H1 (cell line): ENCODE measurements at regions not wholly inside any gene's neighbourhood (a gene's known extent, or its start where the extent isn't known, plus 50 kb on each side); places are given as distances from the start of the nearest gene placed in this dataset.

Source experiments
- CTCF ChIA-PET: fragments of 300-600 bp; sonication (Branson Sonifier 250); formaldehyde crosslinking; loops from one replicate; lab custom pipeline; 2021; ENCODE audit not compliant: partially characterized antibody; lab: Charles Lee
- POLR2A ChIA-PET: fragments of 300-600 bp; sonication (Branson Sonifier 250); formaldehyde crosslinking; loops from one replicate; lab custom pipeline; 2021; ENCODE audit warnings: inconsistent platforms; ENCODE audit not compliant: partially characterized antibody; lab: Charles Lee
- DNase-seq, 2 experiments: peaks; one replicate each; pipeline versions ENCODE4 v3.0.0 to v3.0.0-alpha.2; 2010 to 2022; ENCODE audit warnings: low spot score in 2 of 2, low read depth in 1 of 2, mixed read lengths in 1 of 2
- FAIRE-seq: peaks from 2 replicates; lab custom pipeline; 2011; peaks lifted over from hg19 to GRCh38; lab: Jason Lieb, UNC
- H2AFZ ChIP-seq: 2 replicates; pipeline ENCODE4 v1.8.1; 2012; ENCODE audit warnings: low read length, inconsistent platforms
- H2AK5ac ChIP-seq: 2 replicates; pipeline ENCODE4 v1.6.1; 2013; ENCODE audit warnings: low read depth, low read length
- H2BK120ac ChIP-seq: replicated peaks from 2 replicates; pipeline ENCODE3; 2013; ENCODE audit warnings: low read depth, low read length, inconsistent platforms
- H2BK12ac ChIP-seq: 2 replicates; pipeline ENCODE4 v1.6.1; 2013; ENCODE audit warnings: low read depth, low read length
- H2BK15ac ChIP-seq: 2 replicates; pipeline ENCODE4 v1.6.1; 2013; ENCODE audit warnings: low read length
- H2BK20ac ChIP-seq: 2 replicates; pipeline ENCODE4 v1.6.1; 2013; ENCODE audit warnings: low read length
- H2BK5ac ChIP-seq: 2 replicates; pipeline ENCODE4 v1.6.1; 2013; ENCODE audit warnings: low read depth, low read length
- H3K14ac ChIP-seq: 2 replicates; pipeline ENCODE4 v1.6.1; 2013; ENCODE audit warnings: inconsistent platforms; ENCODE audit not compliant: insufficient read length
- H3K18ac ChIP-seq: 2 replicates; pipeline ENCODE4 v1.6.1; 2013; ENCODE audit warnings: low read length; ENCODE audit errors: extremely low read depth
- H3K23ac ChIP-seq: 2 replicates; pipeline ENCODE4 v1.6.1; 2013; ENCODE audit warnings: inconsistent platforms; ENCODE audit not compliant: insufficient read length
- H3K23me2 ChIP-seq: 2 replicates; pipeline ENCODE4 v1.6.1; 2013; ENCODE audit warnings: low read depth, low read length
- H3K27ac ChIP-seq: 2 replicates; pipeline ENCODE4 v1.6.1; 2011; ENCODE audit warnings: low read depth, low read length, inconsistent platforms
- H3K27me3 ChIP-seq, 4 experiments: replicated peaks in 1 of 4; 1 replicate in 1 of 4; 2 replicates in 3 of 4; pipeline versions ENCODE4 v1.6.1 to v1.8.1; 2011 to 2013; ENCODE audit warnings: low read length in 3 of 4, mild to moderate bottlenecking in 3 of 4, inconsistent platforms in 2 of 4, mixed read lengths in 2 of 4, moderate library complexity in 1 of 4; ENCODE audit not compliant: control insufficient read depth in 3 of 4, insufficient read depth in 3 of 4; ENCODE audit errors: extremely low read depth in 1 of 4
- H3K36me3 ChIP-seq, 4 experiments: 2 replicates each; pipeline versions ENCODE4 v1.6.1 to v1.8.1; 2011 to 2013; ENCODE audit warnings: mild to moderate bottlenecking in 4 of 4, low read length in 3 of 4, moderate library complexity in 2 of 4, control low read depth in 1 of 4, inconsistent platforms in 1 of 4; ENCODE audit not compliant: insufficient read depth in 4 of 4, control insufficient read depth in 2 of 4
- H3K4ac ChIP-seq: replicated peaks from 2 replicates; pipeline ENCODE3; 2013; ENCODE audit warnings: low read length, low read depth, mixed read lengths, inconsistent platforms; ENCODE audit not compliant: insufficient read length
- H3K4me1 ChIP-seq, 4 experiments: replicated peaks in 1 of 4; 1 replicate in 1 of 4; 2 replicates in 3 of 4; pipeline versions ENCODE4 v1.6.1 to v1.8.1; 2011 to 2013; ENCODE audit warnings: low read length in 3 of 4, inconsistent platforms in 2 of 4, mixed read lengths in 1 of 4; ENCODE audit not compliant: insufficient read depth in 4 of 4, control insufficient read depth in 3 of 4
- H3K4me2 ChIP-seq, 2 experiments: 2 replicates each; pipeline versions ENCODE4 v1.6.1 to v1.8.1; 2011 to 2013; ENCODE audit warnings: low read depth in 2 of 2, low read length in 2 of 2, control low read depth in 1 of 2, inconsistent platforms in 1 of 2, mild to moderate bottlenecking in 1 of 2; ENCODE audit not compliant: insufficient read depth in 1 of 2
- H3K4me3 ChIP-seq, 4 experiments: fragments of 200-600, 300-600 bp in 1 of 4; sonication (generic), shearing (Covaris generic), sonication (Bioruptor Twin) in 1 of 4; 2 replicates each; pipeline versions ENCODE4 v1.5.1 to v1.8.1; 2011 to 2016; ENCODE audit warnings: low read length in 4 of 4, low read depth in 3 of 4, control low read depth in 2 of 4, inconsistent platforms in 2 of 4, mild to moderate bottlenecking in 2 of 4, mixed read lengths in 1 of 4, moderate library complexity in 1 of 4; ENCODE audit not compliant: insufficient read depth in 2 of 4; ENCODE audit errors: extremely low read depth in 1 of 4
- H3K56ac ChIP-seq: replicated peaks from 2 replicates; pipeline ENCODE3; 2013; ENCODE audit warnings: low read depth, mild to moderate bottlenecking, mixed read lengths, low read length, inconsistent platforms; ENCODE audit not compliant: insufficient read length
- H3K79me1 ChIP-seq: 2 replicates; pipeline ENCODE4 v1.6.1; 2013; ENCODE audit warnings: low read depth, low read length, control low read depth
- H3K79me2 ChIP-seq, 2 experiments: 2 replicates each; pipeline versions ENCODE4 v1.6.1 to v1.8.1; 2012 to 2013; ENCODE audit warnings: low read length in 2 of 2, mild to moderate bottlenecking in 2 of 2, inconsistent platforms in 1 of 2; ENCODE audit not compliant: insufficient read depth in 2 of 2, control insufficient read depth in 1 of 2
- H3K9ac ChIP-seq, 4 experiments: replicated peaks in 1 of 4; 1 replicate in 1 of 4; 2 replicates in 3 of 4; pipeline versions ENCODE4 v1.6.1 to v1.8.1; 2011 to 2013; ENCODE audit warnings: low read depth in 3 of 4, low read length in 3 of 4, control low read depth in 2 of 4, mild to moderate bottlenecking in 2 of 4, moderate library complexity in 2 of 4, inconsistent platforms in 1 of 4; ENCODE audit errors: extremely low read depth in 1 of 4
- H3K9me3 ChIP-seq, 2 experiments: 2 replicates each; pipeline versions ENCODE4 v1.6.1 to v1.8.1; 2012 to 2013; ENCODE audit warnings: mild to moderate bottlenecking in 2 of 2, moderate library complexity in 2 of 2, control low read depth in 1 of 2, inconsistent platforms in 1 of 2, low read depth in 1 of 2, low read length in 1 of 2, mixed read lengths in 1 of 2; ENCODE audit not compliant: insufficient read depth in 2 of 2
- H4K20me1 ChIP-seq, 2 experiments: replicated peaks in 1 of 2; 2 replicates each; pipeline versions ENCODE3 to v1.8.1; 2011 to 2013; ENCODE audit warnings: inconsistent platforms in 2 of 2, low read length in 2 of 2, mild to moderate bottlenecking in 1 of 2; ENCODE audit not compliant: insufficient read depth in 2 of 2, control insufficient read depth in 1 of 2
- H4K5ac ChIP-seq: 2 replicates; pipeline ENCODE4 v1.6.1; 2013; ENCODE audit warnings: low read length, low read depth, mixed read lengths, inconsistent platforms; ENCODE audit not compliant: insufficient read length
- H4K8ac ChIP-seq: 2 replicates; pipeline ENCODE4 v1.8.0; 2013; ENCODE audit warnings: mild to moderate bottlenecking, moderate library complexity, low read length, inconsistent platforms; ENCODE audit not compliant: insufficient read depth; ENCODE audit errors: extremely low read depth
- H4K91ac ChIP-seq: replicated peaks from 2 replicates; pipeline ENCODE3; 2013; ENCODE audit warnings: low read length, mixed read lengths, inconsistent platforms; ENCODE audit not compliant: insufficient read length
- CBX8 ChIP-seq: fragments of 300-800, 300-1000 bp; sonication (generic); IDR thresholded peaks from 2 replicates; pipeline ENCODE4 v1.7.1; 2016; ENCODE audit warnings: low read depth, low read length, borderline replicate concordance
- EP300 ChIP-seq, 2 experiments: IDR thresholded peaks; 1 replicate in 1 of 2; 2 replicates in 1 of 2; pipeline ENCODE4 v1.6.1; 2011 to 2012; ENCODE audit warnings: low read depth in 2 of 2, low read length in 2 of 2, mild to moderate bottlenecking in 2 of 2, borderline replicate concordance in 1 of 2, inconsistent platforms in 1 of 2, moderate library complexity in 1 of 2
- KDM5A ChIP-seq: fragments of 200-600 bp; IDR thresholded peaks from 2 replicates; pipeline ENCODE4 v1.7.1; 2012; ENCODE audit warnings: mild to moderate bottlenecking, low read length, inconsistent platforms, mixed read lengths
- SAP30 ChIP-seq: fragments of 300-600 bp; sonication (generic); IDR thresholded peaks from 2 replicates; pipeline ENCODE4 v1.7.1; 2012; ENCODE audit warnings: low read length, moderate library complexity, mild to moderate bottlenecking, inconsistent platforms; ENCODE audit not compliant: insufficient read depth, insufficient replicate concordance
- SIN3A ChIP-seq, 2 experiments: IDR thresholded peaks in 1 of 2; conservative IDR thresholded peaks in 1 of 2; 2 replicates each; pipeline ENCODE4 v1.6.1; 2011 to 2012; ENCODE audit warnings: low read length in 2 of 2, improper control_type of control experiment in 1 of 2, low read depth in 1 of 2, mild to moderate bottlenecking in 1 of 2
- SIRT6 ChIP-seq: IDR thresholded peaks from one replicate; pipeline ENCODE4 v1.7.1; 2012; ENCODE audit warnings: low read length, inconsistent platforms
- SUZ12 ChIP-seq: fragments of 200-600 bp; sonication (generic); IDR thresholded peaks from 2 replicates; pipeline ENCODE4 v1.6.1; 2012; ENCODE audit warnings: mild to moderate bottlenecking, inconsistent platforms, low read length, moderate library complexity, mixed read lengths
- TAF7 ChIP-seq: optimal IDR thresholded peaks from 2 replicates; pipeline ENCODE3; 2011; ENCODE audit warnings: low read depth, mild to moderate bottlenecking, inconsistent platforms, low read length, moderate library complexity, borderline replicate concordance
- TBP ChIP-seq: IDR thresholded peaks from 2 replicates; pipeline ENCODE4 v1.6.1; 2011; ENCODE audit warnings: low read depth, low read length, improper control_type of control experiment
- TCF12 ChIP-seq: IDR thresholded peaks from 2 replicates; pipeline ENCODE4 v1.6.1; 2011; ENCODE audit warnings: low read depth, mild to moderate bottlenecking, low read length
- WGBS, 2 experiments: shearing (Covaris generic) in 1 of 2; methylation state at CpG; one replicate each; pipeline versions ENCODE4 v1.1.6 to v1.1.7; 2013 to 2015; ENCODE audit warnings: low lambda C conversion rate in 2 of 2, mixed read lengths in 2 of 2, inconsistent platforms in 1 of 2, low coverage in 1 of 2, missing lambda C conversion rate in 1 of 2; ENCODE audit not compliant: insufficient replicate concordance in 2 of 2, insufficient coverage in 1 of 2, insufficient read length in 1 of 2; ENCODE audit errors: extremely low coverage in 1 of 2, missing lambda C conversion rate in 1 of 2; 5-methylcytosine and 5-hydroxymethylcytosine counted together
- TF ChIP-seq, protein P1 (sequence below): IDR thresholded peaks from 2 replicates; pipeline ENCODE4 v1.6.1; 2011; ENCODE audit warnings: low read length, improper control_type of control experiment

DNA sequence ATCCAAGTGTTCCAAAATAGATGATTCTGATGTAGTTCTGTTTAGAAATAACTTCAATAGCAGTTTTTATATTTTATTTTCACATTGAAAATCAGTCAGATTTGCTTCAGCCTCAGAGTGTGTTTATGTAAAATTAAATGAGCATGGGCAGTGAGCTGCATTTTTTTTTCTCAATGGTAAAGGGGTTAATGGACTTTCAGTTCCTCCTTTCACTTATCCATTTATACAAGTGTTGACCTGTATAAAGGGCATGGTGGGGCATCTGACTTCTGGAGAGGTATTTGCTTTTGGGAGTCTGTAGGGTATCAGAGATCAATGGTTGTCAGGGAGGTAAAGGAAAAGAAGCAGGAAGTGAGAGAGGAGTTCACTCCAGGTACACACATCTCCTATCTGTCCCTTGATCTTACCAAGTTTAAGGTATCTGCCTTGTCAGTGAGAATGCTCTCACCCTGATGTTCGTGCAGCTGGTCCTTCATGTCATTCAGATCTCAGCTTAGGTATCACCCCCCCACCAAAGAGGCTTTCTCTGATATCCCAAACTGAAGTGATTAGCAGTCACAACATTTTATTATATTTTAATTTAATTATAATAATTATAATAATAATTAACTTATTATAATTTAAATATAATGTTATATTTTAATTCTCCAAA, 181.6 kb upstream of the LMNTD1 start:
- Histone ChIP-seq H2AFZ (no peak overlapping the region), H2BK20ac (no peak overlapping the region), H2BK5ac (no peak overlapping the region), H3K14ac (no peak overlapping the region), H4K5ac (no peak overlapping the region), H3K4me1 (peaks cover 0 to 6% (median 0%) of the 10 kb centered on the region in 4 experiments; a peak in 1 of 7 replicates), H3K56ac (no peak overlapping the region), H3K23me2 (0 out of 2 replicates have a peak, but pooled peaks cover 2% of the 10 kb centered on the region), H3K79me2 (no peaks in the 10 kb centered on the region), H2BK15ac (no peak overlapping the region), H3K18ac (no peak overlapping the region), H4K8ac (no peak overlapping the region), H3K27ac (no peak overlapping the region), H2BK120ac (no peak overlapping the region), H3K23ac (no peak overlapping the region), H3K27me3 (no peaks in the 10 kb centered on the region), H3K4me3 (no peak overlapping the region), H4K20me1 (no peaks in the 10 kb centered on the region), H3K79me1 (no peaks in the 10 kb centered on the region), H2AK5ac (no peak overlapping the region), H2BK12ac (no peak overlapping the region), H3K36me3 (no peaks in the 10 kb centered on the region), H4K91ac (no peak overlapping the region), H3K9me3 (peaks cover 6 to 8% of the 10 kb centered on the region in 2 experiments; a peak in 2 of 4 replicates), H3K4ac (no peak overlapping the region), H3K4me2 (no peak overlapping the region), H3K9ac (no peak overlapping the region)
- DNase-seq (no peak), FAIRE-seq (no peak)
- WGBS, 2 experiments = 90% methylated on average over 1 of the region's 1 CpG; no CpG with 5 or more reads in 1 of the 2 experiments
- ChIA-PET POLR2A (no interaction called here), CTCF (interaction anchor here (0.9 kb wide), 1 partner anchor 34 kb away, joined by 4 read pairs; no protein-coding TSS in a partner anchor)
- TF ChIP-seq, protein P1, sequence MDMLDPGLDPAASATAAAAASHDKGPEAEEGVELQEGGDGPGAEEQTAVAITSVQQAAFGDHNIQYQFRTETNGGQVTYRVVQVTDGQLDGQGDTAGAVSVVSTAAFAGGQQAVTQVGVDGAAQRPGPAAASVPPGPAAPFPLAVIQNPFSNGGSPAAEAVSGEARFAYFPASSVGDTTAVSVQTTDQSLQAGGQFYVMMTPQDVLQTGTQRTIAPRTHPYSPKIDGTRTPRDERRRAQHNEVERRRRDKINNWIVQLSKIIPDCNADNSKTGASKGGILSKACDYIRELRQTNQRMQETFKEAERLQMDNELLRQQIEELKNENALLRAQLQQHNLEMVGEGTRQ = no peak
- TF ChIP-seq KDM5A (no peak), SUZ12 (no peak), CBX8 (no peak), EP300 (IDR thresholded peaks at IDR 0.05; ENCODE audit: borderline replicate concordance in 1 of 2, low read depth in 2 of 2, low read length in 2 of 2) (no peak), TBP (no peak), SIN3A (conservative IDR thresholded peaks at IDR 0.05 in 1 of 2, IDR thresholded peaks at IDR 0.05 in 1 of 2; ENCODE audit: low read depth in 1 of 2, low read length in 2 of 2) (no peak), TCF12 (no peak), SAP30 (no peak), TAF7 (no peak), SIRT6 (no peak)
